ENCODE measurements at regions not wholly inside any gene's neighbourhood (a gene's known extent, or its start where the extent isn't known, plus 50 kb on each side); places are given as distances from the start of the nearest gene placed in this dataset.
"Not testable (repeated sequence)": the region's sequence is repeated elsewhere in the genome, so short reads cannot be mapped to it uniquely, and the experiment has no call there.

DNA sequence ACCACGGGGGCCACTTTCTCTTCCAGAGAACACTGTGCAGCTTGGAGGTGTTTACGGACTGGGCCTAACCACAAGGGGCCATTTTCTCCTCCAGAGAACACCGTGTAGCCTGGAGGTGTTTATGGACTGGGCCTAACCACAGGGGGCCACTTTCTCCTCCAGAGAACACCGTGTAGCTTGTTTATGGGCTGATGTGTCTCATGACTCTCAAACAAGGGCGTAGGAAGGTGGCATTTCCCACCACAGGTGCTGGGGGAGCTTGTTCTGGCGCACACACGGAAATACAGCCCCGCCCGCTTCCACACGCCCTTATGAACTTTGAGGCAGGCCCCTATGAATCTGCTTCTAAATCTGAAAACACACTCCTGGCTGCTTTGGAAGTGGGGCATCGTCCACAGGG, 174.6 kb upstream of the SFSWAP start:
- DNase-seq (ENCODE audit: low read depth in 2 of 2): no peak

DNA sequence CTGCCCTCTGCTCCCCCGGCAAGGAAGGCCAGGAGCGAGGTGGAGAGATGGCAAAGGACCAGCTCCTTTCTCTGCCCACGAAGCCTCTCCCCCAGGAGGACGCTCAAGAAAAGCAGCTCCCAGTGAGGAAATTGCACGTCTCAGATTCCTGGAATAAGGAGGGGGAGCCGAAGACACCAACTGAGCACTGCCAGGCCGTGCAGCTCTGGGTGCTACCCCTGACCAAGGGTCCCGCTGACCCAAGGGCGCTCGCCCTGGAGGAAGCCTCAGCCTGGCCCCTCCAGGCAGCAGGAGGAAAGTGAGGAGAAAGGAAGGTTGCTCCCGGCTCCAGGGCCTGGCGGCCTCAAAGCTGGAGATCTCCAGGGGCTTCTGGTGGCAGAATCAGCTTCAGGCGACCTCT, 174.1 kb upstream of the SFSWAP start:
- DNase-seq (ENCODE audit: low read depth in 2 of 2): no peak

DNA sequence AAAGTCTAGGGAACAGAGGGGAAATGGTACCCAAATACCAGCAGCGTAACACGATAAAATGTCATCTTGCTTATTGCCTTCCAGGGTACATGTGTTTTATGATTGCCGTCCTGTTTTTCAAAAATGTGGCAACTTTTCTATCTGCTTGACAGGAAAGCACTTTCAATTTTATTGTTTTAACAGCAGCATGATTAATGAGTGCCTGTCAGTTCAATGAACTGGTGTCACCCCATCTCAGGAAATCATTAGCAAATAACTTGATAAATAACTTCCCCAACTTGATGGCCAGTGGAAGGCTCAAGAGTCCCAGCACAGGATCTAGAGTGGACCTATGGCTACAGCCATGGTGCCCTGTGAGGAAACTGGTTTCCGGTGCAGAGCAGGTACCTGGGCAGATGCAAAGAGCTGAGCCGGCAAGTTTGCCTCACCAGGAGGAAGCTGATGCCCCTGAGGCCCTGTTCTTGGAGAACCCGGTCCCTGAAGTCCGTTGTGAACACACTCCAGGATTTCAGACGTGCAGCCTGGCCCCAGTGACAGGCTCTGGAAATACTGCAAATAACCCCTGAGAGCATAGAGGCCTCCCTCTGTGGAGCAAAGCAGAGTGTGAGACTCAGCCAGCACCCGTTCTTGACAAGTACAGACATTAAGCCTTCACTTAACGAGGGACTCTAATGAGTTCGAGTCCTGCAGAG, 173.5 kb upstream of the SFSWAP start:
- DNase-seq (ENCODE audit: low read depth in 2 of 2): no peak

DNA sequence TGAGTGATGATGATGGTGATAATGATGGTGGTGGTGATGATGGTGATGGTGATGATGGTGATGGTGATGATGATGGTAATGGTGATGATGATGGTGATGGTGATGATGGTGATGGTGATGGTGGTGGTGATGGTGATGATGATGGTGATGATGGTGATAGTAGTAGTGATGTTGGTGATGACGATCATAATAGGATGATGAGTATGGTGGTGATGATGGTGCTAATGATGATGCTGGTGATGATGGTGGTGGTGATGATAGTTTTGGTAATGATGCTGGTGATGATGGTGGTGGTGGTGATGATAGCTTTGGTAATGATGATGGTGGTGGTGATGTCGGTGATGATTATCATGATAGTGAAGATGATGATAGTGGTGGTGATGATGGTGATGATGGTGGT, 171.5 kb upstream of the SFSWAP start:
- DNase-seq (ENCODE audit: low read depth in 2 of 2): no peak

DNA sequence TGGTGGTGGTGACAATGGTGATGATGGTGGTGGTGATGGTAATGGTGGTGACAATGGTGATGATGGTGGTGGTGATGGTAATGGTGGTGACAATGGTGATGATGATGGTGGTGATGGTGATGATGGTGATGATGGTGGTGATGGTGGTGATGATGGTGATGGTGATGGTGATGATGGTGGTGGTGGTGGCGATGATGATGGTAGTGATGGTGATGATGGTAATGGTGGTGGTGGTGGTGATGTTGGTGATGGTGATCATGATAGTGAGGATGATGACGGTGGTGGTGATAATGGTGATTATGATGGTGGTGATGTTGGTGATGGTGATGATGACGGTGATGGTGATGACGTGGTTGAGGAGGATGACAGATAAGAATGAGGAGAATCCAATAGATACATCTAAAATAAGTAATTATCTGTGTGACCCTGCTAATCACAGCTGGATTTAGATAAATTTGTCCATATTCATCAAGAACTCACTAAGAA, 170.7 kb upstream of the SFSWAP start:
- DNase-seq (ENCODE audit: low read depth in 2 of 2): no peak

DNA sequence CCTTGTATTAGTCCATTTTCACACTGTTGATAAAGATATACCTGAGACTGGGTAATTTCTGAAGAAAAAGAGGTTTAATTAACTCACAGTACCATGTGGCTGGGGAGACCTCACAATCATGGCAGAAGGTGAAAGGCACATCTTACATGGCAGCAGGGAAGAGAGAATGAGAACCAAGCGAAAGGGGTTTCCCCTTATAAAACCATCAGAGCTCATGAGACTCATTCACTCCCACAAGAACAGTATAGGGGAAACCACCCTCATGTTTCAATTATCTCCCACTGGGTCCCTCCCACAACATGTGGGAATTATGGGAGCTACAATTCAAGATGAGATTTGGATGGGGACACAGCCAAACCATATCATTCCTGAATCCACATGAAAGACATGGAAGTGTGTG, 169.4 kb upstream of the SFSWAP start:
- not testable (repeated sequence) for DNase-seq (ENCODE audit: low read depth in 2 of 2)

DNA sequence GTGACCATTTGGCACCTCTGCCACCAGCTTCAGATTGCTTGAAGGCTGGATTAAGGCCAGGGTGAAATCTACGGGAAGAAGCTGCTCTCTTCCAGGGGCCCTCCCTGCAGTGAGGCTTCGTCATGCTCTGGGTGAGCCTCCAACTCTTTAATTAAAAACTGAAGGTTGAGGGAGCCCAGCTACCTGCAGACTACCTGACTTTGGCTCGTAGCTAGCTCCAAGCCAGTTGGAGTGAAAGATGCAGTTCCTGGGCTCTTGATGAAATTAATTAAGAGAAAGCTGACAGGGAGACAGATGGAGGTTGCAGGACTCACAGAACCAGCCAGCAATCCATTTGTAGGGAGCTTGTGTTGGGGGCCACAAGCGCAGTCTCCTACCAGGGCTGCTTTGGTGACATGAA, 168.5 kb upstream of the SFSWAP start:
- no peak for DNase-seq (ENCODE audit: low read depth in 2 of 2)

DNA sequence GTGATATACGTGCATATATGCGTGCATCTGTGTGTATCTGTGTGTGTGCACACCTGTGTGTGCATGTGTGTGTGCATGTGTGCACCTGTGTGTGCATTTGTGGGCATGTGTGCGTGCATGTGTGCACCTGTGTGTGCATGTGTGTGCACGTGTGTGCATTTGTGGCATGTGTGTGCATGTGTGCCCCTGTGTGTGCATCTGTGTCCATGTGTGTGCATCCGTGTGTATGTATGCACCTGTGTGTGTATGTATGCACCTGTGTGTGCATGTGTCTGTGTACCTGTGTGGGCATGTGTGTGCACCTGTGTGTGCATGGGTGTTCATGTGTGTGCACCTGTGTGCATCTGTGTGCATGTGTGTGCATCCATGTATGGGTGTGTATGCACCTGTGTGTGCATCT, 167.8 kb upstream of the SFSWAP start:
- no peak for DNase-seq (ENCODE audit: low read depth in 2 of 2)

DNA sequence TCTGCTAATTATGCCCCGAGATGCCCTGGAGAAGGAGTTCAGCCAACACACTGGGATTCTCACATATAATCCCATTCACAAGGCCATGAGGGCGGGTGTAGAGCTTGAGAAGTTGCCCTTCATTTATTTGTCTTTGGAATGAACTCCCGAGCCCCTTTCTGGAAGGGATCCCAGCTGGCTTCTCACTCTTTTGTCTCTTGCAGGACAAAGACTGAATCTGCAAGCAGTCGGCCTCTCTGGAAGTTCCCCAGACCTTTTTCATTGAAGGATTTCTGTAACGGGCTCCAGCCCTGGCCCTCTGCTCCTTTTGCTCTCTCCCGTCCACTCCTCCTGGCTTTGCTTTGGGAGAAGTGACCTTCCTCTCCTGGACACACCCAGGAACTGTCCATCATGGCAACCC, 163.3 kb upstream of the SFSWAP start:
- no peak for DNase-seq (ENCODE audit: low read depth in 2 of 2)

DNA sequence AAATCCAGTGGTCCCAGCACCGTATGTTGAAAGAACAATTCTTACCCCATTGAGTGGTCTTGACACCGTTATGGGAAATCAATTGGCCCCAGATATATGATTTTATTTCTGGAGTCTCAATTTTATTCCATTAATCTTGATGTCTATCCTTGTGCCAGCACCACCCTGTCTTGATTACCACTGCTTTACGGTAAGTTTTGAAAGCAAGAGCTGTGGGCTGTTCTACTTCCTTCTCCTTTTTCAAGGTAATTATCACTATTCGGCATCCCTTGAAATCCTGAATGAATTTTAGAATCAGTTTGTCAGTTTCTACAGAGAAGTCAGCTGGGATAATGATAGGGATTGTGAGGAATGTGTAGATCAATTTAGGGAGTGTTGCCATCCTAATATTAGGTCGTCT, 160.8 kb upstream of the SFSWAP start:
- no peak for DNase-seq (ENCODE audit: low read depth in 2 of 2)

DNA sequence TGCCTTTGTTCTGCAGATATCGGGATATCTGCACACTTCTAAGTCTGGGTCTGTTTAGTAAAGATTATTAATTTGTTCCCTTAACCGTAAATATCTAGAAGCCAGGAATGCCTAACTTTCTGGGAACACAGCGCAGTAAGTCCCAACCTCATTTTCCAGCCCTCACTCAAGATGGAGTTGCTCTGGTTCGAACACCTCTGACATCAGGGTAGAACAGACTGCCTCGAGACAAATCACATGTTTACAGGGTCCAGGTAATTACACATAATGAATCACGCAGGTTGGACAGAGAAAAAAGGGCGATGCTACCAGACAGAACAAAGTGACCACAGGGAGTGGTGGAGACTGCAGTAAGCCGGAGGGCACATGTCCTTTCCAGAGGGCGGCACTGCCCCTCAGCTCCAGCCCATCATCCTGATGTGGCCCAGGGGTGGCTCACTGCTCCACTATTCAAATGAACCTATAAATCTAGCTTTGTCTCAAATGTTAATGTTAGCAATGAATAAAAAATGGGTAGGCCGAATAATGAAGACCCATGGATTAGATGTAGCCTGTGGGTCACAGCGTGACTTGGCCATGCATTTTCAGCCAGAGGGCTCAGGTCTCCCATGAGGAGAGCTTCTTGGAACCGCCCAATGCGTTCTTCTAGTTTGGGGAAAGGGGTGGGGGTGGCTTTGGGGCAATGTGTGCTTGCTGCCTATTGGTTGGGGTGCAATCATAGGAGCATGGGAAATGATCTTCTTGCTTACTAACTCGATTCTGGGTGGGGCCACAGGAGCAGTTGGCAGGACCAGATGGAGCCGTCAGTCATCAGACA, 159.0 kb upstream of the SFSWAP start:
- no peak for DNase-seq (ENCODE audit: low read depth in 2 of 2)

DNA sequence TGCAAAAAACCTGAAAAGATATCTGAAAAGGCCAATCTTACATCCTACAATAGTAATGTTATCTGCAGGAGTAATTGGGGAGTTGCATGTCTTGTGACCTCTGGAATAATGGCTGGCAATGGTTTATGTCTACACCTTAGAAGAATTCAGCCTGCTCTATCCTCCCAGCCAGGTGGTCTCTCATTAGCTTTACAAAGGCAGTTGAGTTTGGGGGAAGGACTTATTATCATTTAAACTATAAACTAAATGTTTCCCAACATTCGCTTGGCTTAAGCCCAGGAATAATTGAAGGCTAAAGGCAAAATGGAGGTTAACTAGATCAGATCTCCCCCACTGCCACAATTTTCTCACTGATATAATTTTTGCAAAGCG, 158.4 kb upstream of the SFSWAP start:
- no peak for DNase-seq (ENCODE audit: low read depth in 2 of 2)

DNA sequence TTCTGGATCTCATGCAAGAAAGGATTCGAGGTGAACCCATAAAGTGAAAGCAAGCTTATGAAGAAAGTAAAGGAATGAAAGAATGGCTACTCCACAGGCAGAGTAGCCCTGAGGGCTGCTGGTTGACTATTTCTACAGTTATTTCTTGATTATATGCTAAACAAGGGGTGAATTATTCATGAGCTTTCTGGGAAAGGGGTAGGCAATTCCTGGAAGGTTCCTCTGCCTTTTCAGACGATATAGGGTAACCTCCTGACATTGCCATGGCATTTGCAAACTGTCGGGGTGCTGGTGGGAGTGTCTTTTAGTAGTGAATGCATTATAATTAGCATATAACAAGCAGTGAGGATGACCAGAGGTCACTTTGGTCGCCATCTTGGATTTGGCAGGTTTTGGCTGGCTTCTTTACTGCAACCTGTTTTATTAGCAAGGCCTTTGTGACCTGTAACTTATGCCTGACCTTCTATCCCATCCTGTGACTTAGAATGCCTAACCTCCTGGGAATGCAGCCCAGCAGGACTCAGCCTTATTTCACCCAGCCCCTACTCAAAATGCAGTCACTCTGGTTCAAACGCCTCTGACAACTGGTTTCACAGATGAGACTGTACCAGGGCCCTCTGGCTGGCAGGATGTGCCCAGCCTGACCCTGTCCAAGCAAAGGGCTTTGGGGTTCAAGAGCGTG, 157.7 kb upstream of the SFSWAP start:
- DNase-seq (ENCODE audit: low read depth in 2 of 2): no peak

DNA sequence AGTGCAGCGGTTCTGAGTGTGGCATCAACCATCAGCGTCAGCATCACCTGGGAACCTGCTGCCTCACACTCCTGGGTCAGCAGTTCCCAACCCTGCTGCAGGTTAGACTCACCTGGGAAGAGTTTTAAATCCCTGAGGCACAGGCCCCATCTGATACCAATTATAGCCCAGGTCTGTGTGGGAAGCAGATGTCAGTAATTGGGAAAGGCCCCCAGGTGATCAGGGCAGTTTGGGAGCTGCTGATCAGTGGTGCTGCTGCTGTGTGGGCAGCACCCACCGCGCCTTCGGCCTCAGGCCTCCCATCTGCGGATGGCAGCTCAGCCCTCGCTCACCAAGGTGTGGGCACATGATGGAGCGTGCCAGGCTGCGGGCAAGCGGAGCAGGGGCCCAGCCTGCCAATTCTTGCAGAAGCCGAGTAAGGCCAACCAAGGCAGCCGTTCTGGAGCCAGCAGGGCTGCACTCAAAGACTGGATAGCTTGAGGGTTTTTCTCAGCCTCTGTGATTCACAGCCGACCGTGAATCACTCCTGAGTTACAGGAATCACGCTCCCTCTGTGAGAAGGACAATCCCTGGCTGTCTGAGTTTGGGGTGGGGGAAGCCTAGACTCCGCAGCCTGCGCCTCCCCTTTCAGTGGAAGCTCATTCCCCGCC, 155.6 kb upstream of the SFSWAP start:
- DNase-seq (ENCODE audit: low read depth in 2 of 2): no peak

DNA sequence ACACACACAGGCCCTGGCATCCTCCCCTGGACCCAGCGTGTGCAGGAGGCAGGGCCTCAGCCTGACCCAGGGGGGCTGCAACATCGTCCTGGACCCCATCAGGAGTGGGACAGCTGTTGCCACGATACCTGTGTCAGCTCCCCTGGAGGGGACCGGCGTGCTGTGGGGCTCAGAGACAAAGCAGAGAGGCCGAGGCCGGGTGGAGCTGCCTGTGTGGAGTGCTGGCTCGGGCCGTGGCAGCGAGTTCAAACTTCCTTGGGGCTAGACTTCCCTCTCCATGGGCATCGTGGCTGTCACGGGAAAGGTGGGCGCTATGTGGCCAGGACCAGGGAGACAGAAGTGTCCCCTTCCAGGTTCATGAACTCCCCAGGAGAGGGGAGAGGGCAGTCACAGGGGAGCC, 155.0 kb upstream of the SFSWAP start:
- no peak for DNase-seq (ENCODE audit: low read depth in 2 of 2)

DNA sequence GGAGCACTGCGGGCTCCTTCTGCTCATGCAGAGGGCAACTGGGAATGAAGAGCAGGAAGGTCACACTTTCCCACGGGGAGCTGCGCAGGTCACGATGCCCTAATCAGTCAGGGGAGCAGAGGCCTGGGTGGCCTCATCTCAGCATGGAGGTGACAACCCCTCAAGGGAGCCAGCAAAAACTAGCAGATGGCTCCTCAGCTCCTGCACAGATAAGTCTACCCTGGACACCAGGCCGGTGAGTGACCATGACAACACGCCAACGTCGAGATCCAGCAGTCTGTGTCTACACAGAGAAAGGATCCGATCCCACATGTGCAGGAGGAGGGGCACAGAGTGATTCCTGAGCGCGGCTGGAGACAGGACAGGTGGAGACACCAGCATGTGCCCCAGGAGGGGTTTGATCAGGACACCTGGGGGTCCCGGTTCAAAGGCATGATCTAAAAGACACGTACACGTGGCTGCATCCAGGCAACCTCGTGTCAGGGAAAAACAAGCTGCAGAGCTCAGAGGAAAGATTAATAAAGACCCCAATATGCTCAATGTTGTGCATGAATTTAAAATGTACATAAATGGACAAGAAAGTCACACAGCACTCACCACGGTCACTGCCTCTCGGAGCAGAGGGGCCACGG, 153.7 kb upstream of the SFSWAP start:
- DNase-seq (ENCODE audit: low read depth in 2 of 2): no peak

DNA sequence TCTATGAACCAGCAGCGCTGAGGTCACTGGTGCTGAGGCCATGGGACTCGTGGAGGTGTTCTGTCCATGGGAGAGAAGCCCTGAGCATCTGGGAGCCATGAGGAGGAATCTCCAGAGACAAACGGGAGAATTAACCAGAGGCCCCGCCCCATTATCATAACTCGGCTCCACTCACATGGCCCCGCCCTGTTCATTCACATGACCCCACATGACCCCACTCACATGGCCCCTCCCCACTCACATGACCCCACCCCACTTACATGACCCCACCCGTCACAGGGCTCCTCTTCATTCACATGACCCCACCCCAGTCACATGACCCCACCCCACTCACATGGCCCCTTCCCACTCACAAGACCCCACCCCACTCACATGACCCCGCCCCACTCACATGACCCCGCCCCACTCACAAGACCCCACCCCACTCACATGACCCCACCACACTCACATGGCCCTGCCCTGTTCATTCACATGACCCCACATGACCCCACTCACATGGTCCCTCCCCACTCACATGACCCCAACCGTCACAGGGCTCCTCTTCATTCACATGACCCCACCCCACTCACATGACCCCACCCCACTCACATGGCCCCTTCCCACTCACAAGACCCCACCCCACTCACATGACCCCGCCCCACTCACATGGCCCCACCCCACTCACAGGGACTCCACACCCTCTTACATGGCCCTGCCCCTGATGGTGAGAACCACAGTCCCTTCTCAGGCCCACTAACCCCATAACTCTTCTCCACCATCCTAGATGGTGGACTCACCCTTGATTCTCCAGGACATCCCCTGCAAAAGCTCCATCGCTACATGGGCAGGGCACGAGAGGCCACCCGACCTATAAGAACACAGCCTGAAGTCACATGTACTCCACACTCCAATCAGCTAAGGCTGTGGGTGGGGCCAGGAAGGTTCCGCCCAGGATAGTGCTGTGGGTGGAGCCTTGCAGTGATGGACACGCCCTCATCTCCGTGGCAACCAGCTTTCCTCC, 151.1 kb upstream of the SFSWAP start:
- DNase-seq (ENCODE audit: low read depth in 2 of 2): no peak

DNA sequence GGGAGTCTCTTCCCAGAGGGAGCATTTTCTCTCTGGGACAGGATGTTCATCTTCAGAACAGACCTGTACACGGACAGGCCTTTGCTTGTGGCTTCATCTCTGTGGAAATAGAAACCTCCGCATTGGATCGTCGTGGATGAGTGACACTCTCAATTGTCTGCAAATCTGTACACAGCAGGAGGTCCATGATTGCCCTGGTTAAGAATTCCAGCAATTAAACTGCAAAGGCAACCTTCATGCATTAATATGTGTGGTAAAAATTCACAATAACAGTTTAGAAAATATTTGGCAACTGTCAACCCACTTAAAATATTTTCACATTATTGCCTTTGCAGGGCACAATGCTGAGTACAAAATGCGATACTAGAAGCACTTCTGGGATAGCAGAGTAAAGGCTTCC, 149.8 kb upstream of the SFSWAP start:
- no peak for DNase-seq (ENCODE audit: low read depth in 2 of 2)

DNA sequence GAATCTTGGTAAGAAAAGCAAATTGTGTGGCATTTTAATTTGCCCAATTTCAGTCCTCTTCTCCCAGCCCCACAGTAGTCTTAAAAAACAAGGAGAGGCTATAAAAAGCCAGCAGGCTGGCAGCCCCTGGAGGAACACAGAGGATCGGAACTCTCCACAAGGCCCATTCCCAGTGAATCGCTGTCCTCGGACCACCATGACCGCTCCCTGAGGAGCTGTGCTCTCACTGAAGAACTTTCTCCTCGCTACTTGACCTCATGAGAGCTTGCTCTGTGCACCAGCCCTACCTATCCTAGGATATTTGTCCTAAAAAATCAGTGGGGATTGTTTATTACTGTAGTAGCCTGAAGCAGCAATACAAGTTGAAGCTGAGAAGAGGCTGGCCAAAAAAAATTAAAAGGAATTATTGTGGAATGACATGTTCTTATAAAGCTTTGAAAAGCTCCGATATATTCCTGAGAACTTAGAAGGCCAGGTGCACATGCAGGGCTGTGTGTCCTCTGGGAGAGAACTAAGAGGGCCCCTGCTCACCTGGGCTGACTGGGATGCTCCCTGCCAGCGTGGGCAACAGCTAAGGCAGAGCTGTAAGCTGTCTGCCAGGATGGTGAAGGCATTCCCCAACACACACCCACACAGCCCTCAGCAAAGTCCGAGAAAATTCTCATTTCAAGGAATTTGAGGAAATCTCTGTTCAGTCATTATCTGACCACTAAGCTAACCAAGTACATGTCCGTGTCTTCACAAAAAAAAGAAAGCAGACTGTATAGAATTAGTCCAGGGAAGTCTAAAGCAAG, 148.8 kb upstream of the SFSWAP start:
- DNase-seq (ENCODE audit: low read depth in 2 of 2): no peak
